CD8-positive, alpha-beta memory T cell (primary cell): ENCODE measurements at regions not wholly inside any gene's neighbourhood (a gene's known extent, or its start where the extent isn't known, plus 50 kb on each side); places are given as distances from the start of the nearest gene placed in this dataset.

Experiments
- CTCF ChIA-PET: fragments of 350-600 bp; sonication (Branson Sonifier 250); formaldehyde crosslinking; loops from one replicate; lab custom pipeline; 2021; ENCODE audit warnings: antibody characterized with exemption; lab: Charles Lee
- POLR2A ChIA-PET: fragments of 350-600 bp; sonication (Branson Sonifier 250); formaldehyde crosslinking; loops from one replicate; lab custom pipeline; 2021; ENCODE audit warnings: antibody characterized with exemption; lab: Charles Lee
- DNase-seq, 5 donors: peaks; one replicate each; pipeline versions ENCODE4 v3.0.0 to v3.0.0-alpha.2; 2020 to 2022; ENCODE audit warnings: mixed read lengths in 1 of 5
- H3K27ac ChIP-seq: one replicate; pipeline ENCODE4 v1.7.0; 2013; ENCODE audit warnings: low read depth, mild to moderate bottlenecking, low read length, moderate library complexity
- H3K27me3 ChIP-seq: 2 replicates; pipeline ENCODE4 v1.7.0; 2013; ENCODE audit warnings: low read length, mild to moderate bottlenecking; ENCODE audit not compliant: insufficient read depth, poor library complexity, severe bottlenecking
- H3K36me3 ChIP-seq: 2 replicates; pipeline ENCODE4 v1.7.0; 2013; ENCODE audit warnings: mild to moderate bottlenecking, low read length, moderate library complexity; ENCODE audit not compliant: insufficient read depth
- H3K4me1 ChIP-seq: 2 replicates; pipeline ENCODE4 v1.7.0; 2013; ENCODE audit warnings: mild to moderate bottlenecking, low read length, moderate library complexity; ENCODE audit not compliant: insufficient read depth
- H3K4me3 ChIP-seq: 2 replicates; pipeline ENCODE4 v1.7.0; 2013; ENCODE audit warnings: mild to moderate bottlenecking, low read length
- H3K9me3 ChIP-seq: 2 replicates; pipeline ENCODE4 v1.7.0; 2013; ENCODE audit warnings: mild to moderate bottlenecking, low read length
- H3K27ac Mint-ChIP-seq, 8 donors: one replicate each; pipeline ENCODE4 v1.8.0; 2020 to 2021; ENCODE audit warnings: mixed read lengths in 8 of 8, mild to moderate bottlenecking in 6 of 8, inconsistent platforms in 3 of 8, moderate library complexity in 3 of 8
- H3K27me3 Mint-ChIP-seq, 2 donors: one replicate each; pipeline ENCODE4 v1.8.0; 2020 to 2021; ENCODE audit warnings: mixed read lengths in 2 of 2, mild to moderate bottlenecking in 1 of 2, moderate library complexity in 1 of 2
- H3K36me3 Mint-ChIP-seq, 3 donors: one replicate each; pipeline ENCODE4 v1.8.0; 2020 to 2021; ENCODE audit warnings: mixed read lengths in 3 of 3, inconsistent platforms in 1 of 3, mild to moderate bottlenecking in 1 of 3
- H3K4me1 Mint-ChIP-seq, 3 donors: one replicate each; pipeline ENCODE4 v1.8.0; 2020 to 2021; ENCODE audit warnings: mixed read lengths in 3 of 3, inconsistent platforms in 1 of 3, mild to moderate bottlenecking in 1 of 3
- H3K4me3 Mint-ChIP-seq, 7 donors: one replicate each; pipeline ENCODE4 v1.8.0; 2020 to 2021; ENCODE audit warnings: mixed read lengths in 7 of 7, mild to moderate bottlenecking in 6 of 7, moderate library complexity in 4 of 7, inconsistent platforms in 2 of 7
- H3K9me3 Mint-ChIP-seq, 5 donors: one replicate each; pipeline ENCODE4 v1.8.0; 2020 to 2022; ENCODE audit warnings: mixed read lengths in 5 of 5, mild to moderate bottlenecking in 3 of 5, moderate library complexity in 2 of 5, inconsistent platforms in 1 of 5

DNA sequence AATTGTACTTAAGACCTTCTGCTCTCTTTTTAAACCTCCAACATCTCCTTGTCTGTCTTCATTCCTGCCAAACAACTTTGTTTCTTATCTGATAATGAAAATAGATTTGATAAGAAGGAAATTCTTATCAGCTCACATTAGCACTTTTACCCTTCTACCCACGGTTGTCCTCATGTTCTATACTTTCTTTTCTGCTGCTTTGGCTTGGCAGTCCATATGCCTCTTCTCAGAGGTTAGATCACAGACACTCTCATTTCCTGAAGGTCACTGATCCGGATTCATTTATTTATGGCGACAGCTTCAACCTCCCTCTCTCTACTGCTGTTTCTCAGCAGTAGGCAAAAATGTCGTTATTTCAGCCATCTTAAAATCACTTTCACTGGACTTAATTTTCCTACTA lies 2015.8 kb downstream of the NCAM2 start:
- H3K27ac Mint-ChIP-seq = no peak overlapping the region
- Histone ChIP-seq H3K36me3 (no peaks in the 10 kb centered on the region), H3K9me3 (no peaks in the 10 kb centered on the region), H3K27ac (no peak overlapping the region), H3K4me1 (no peaks in the 10 kb centered on the region), H3K27me3 (no peaks in the 10 kb centered on the region), H3K4me3 (no peak overlapping the region)
- no peak for DNase-seq
- no peaks in the 10 kb centered on the region for H3K36me3 Mint-ChIP-seq
- peaks cover 4 to 16% (median 6%) of the 10 kb centered on the region in 5 donors for H3K9me3 Mint-ChIP-seq
- H3K4me1 Mint-ChIP-seq = no peaks in the 10 kb centered on the region
- ChIA-PET CTCF (no interaction called here), POLR2A (no interaction called here)
- no peak overlapping the region for H3K4me3 Mint-ChIP-seq
- no peaks in the 10 kb centered on the region for H3K27me3 Mint-ChIP-seq

DNA sequence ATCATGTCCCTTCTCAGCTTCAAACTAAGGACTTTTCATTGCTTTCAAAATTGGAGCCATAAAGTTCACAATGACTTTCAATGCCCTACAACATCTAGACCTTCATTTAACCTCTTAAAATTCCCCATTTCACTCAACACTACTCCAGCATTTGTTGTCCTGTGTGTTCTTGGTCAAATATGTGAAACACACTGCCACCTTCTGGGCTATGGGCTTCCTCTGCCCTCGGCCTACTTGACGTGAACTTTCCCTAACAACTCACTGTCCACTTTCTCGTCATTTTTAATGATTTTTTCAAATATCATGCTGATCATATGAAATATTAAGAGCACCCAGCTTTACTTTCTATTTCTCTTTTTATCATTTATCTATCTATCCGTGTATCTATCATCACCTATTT lies 2018.4 kb downstream of the NCAM2 start:
- H3K27ac ChIP-seq = no peak overlapping the region
- no peaks in the 10 kb centered on the region for H3K27me3 ChIP-seq
- no peak overlapping the region for H3K4me3 ChIP-seq
- H3K4me1 Mint-ChIP-seq = no peaks in the 10 kb centered on the region
- no peaks in the 10 kb centered on the region for H3K27me3 Mint-ChIP-seq
- H3K4me1 ChIP-seq = no peaks in the 10 kb centered on the region
- no peak overlapping the region for H3K4me3 Mint-ChIP-seq
- ChIA-PET POLR2A (no interaction called here), CTCF (no interaction called here)
- peaks cover 4 to 23% (median 8%) of the 10 kb centered on the region in 5 donors for H3K9me3 Mint-ChIP-seq
- H3K27ac Mint-ChIP-seq = no peak overlapping the region
- no peaks in the 10 kb centered on the region for H3K36me3 Mint-ChIP-seq
- no peak for DNase-seq
- H3K9me3 ChIP-seq = no peaks in the 10 kb centered on the region
- no peaks in the 10 kb centered on the region for H3K36me3 ChIP-seq

DNA sequence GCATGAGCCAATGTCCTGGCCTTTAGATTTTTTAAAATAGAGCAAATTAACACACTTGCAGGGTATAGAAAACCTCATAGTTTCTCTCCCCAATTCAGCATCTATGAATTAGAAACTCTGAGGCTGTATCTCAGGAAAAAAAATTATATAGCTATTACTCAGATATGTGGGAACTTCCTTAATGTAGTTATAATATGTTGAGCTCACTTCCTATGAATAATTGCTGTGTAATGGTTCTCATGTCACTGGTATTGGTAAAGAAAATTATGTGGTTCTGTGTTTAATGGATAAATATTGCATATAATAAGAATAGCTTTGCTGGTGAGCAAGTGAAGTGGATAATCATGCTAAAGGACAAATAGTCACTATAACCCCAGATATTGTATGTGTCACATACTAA lies 2019.8 kb downstream of the NCAM2 start:
- CTCF ChIA-PET = no interaction called here
- Histone ChIP-seq H3K4me3 (no peak overlapping the region), H3K36me3 (no peaks in the 10 kb centered on the region), H3K27me3 (no peaks in the 10 kb centered on the region), H3K4me1 (no peaks in the 10 kb centered on the region), H3K27ac (no peak overlapping the region), H3K9me3 (no peaks in the 10 kb centered on the region)
- Mint-ChIP-seq H3K4me3 (no peak overlapping the region), H3K9me3 (peaks cover 4 to 21% (median 9%) of the 10 kb centered on the region in 5 donors), H3K36me3 (no peaks in the 10 kb centered on the region), H3K27me3 (no peaks in the 10 kb centered on the region), H3K4me1 (no peaks in the 10 kb centered on the region), H3K27ac (no peak overlapping the region)
- POLR2A ChIA-PET = no interaction called here
- no peak for DNase-seq

DNA sequence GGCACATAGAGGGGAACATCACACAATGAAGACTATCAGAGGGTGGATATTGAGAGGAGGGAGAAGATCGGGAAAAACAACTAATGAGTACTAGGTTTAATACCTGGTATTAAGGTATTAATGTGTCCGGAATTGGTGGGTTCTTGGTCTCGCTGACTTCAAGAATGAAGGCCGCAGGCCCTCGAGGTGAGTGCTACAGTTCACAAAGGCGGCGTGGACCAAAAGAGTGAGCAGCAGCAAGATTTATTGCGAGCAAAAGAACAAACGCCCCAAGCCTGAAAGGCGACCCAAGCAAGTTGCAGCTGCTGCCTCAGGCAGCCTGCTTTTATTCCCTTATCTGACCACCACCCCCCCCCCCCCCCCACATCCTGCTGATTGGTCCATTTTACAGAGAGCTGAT lies 2022.8 kb downstream of the NCAM2 start:
- Mint-ChIP-seq H3K27me3 (no peaks in the 10 kb centered on the region), H3K36me3 (no peaks in the 10 kb centered on the region), H3K4me3 (no peak overlapping the region), H3K4me1 (no peaks in the 10 kb centered on the region), H3K9me3 (peaks cover 4 to 16% (median 7%) of the 10 kb centered on the region in 5 donors), H3K27ac (no peak overlapping the region)
- Histone ChIP-seq H3K27me3 (no peaks in the 10 kb centered on the region), H3K27ac (no peak overlapping the region), H3K4me1 (no peaks in the 10 kb centered on the region), H3K4me3 (no peak overlapping the region), H3K36me3 (no peaks in the 10 kb centered on the region), H3K9me3 (no peaks in the 10 kb centered on the region)
- ChIA-PET POLR2A (no interaction called here), CTCF (no interaction called here)
- no peak for DNase-seq

DNA sequence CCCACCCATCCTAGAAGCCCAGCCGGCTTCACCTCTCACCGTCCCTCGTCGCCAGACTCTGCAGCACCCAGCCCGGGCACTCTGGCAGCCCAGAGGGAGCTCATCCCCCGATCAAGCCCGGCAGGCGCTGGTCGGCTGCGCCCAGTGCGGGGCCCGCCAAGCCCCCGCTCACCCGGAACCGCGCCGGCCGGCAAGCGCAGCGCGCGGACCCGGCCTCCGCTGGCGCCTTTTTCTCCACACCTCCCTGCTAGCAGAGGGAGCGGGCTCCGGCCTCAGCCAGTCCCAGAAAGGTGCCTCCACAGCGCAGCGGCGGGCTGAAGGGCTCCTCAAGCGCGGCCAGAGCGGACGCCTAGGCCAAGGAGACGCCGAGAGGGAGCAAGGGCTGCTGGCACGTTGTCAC lies 2023.3 kb downstream of the NCAM2 start:
- Mint-ChIP-seq H3K9me3 (peaks cover 4 to 16% (median 7%) of the 10 kb centered on the region in 5 donors), H3K27me3 (no peaks in the 10 kb centered on the region), H3K4me1 (no peaks in the 10 kb centered on the region), H3K4me3 (no peak overlapping the region), H3K27ac (no peak overlapping the region), H3K36me3 (no peaks in the 10 kb centered on the region)
- CTCF ChIA-PET = no interaction called here
- no peak overlapping the region for H3K27ac ChIP-seq
- H3K9me3 ChIP-seq = no peaks in the 10 kb centered on the region
- POLR2A ChIA-PET = no interaction called here
- no peak overlapping the region for H3K4me3 ChIP-seq
- no peak for DNase-seq
- H3K4me1 ChIP-seq = no peaks in the 10 kb centered on the region
- H3K27me3 ChIP-seq = no peaks in the 10 kb centered on the region
- no peaks in the 10 kb centered on the region for H3K36me3 ChIP-seq

DNA sequence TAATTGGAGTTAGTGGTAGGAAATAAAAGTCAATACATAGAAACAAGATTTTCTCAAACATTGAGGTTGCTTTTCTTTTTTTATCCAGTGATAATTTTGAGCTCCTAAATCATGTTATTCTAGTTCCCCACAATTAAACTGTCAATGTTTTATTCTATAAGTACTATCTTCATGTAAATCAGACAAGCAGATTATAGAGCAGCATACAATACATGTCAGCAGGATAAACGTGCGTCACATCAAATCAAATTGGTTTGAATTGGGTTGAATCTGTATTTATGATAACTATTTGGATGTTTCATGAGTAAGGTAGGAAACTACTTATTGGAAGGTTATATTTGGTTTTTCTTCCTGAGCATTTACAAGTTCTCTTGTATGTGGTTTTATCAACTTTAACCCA lies 2028.7 kb downstream of the NCAM2 start:
- Histone ChIP-seq H3K27ac (no peak overlapping the region), H3K9me3 (no peaks in the 10 kb centered on the region), H3K27me3 (no peaks in the 10 kb centered on the region), H3K4me1 (no peaks in the 10 kb centered on the region), H3K36me3 (no peaks in the 10 kb centered on the region), H3K4me3 (no peak overlapping the region)
- H3K27me3 Mint-ChIP-seq = no peaks in the 10 kb centered on the region
- DNase-seq = no peak
- ChIA-PET POLR2A (no interaction called here), CTCF (no interaction called here)
- H3K27ac Mint-ChIP-seq = no peak overlapping the region
- H3K9me3 Mint-ChIP-seq = peaks cover 0 to 17% (median 6%) of the 10 kb centered on the region in 5 donors
- no peaks in the 10 kb centered on the region for H3K36me3 Mint-ChIP-seq
- H3K4me3 Mint-ChIP-seq = no peak overlapping the region
- H3K4me1 Mint-ChIP-seq = no peaks in the 10 kb centered on the region

DNA sequence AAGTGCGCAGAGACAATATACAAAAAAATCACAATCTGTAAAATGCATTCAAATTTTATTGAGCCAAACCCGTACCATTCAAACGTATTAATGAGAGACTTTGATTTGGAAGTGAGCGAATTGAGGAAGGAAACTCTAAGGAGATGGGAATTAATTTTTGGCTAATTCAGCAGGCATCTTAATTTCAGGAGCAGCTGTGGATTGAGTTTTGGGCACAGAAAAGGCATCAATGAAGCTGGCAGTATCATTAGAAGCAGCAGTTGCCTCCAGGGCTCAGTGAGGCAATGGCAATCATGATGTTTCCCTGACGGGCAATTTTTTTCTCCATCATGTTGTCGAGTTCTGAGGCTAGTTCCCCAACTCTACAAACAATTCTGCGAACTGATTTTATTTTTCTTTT lies 2041.6 kb downstream of the NCAM2 start:
- no peak overlapping the region for H3K27ac ChIP-seq
- no peaks in the 10 kb centered on the region for H3K27me3 ChIP-seq
- no peak overlapping the region for H3K4me3 ChIP-seq
- CTCF ChIA-PET = no interaction called here
- Mint-ChIP-seq H3K27ac (no peak overlapping the region), H3K27me3 (no peaks in the 10 kb centered on the region), H3K36me3 (no peaks in the 10 kb centered on the region), H3K4me1 (no peaks in the 10 kb centered on the region), H3K4me3 (no peak overlapping the region), H3K9me3 (peaks cover 0 to 11% (median 6%) of the 10 kb centered on the region in 5 donors)
- POLR2A ChIA-PET = no interaction called here
- H3K9me3 ChIP-seq = no peaks in the 10 kb centered on the region
- H3K4me1 ChIP-seq = no peaks in the 10 kb centered on the region
- DNase-seq = no peak
- H3K36me3 ChIP-seq = no peaks in the 10 kb centered on the region

DNA sequence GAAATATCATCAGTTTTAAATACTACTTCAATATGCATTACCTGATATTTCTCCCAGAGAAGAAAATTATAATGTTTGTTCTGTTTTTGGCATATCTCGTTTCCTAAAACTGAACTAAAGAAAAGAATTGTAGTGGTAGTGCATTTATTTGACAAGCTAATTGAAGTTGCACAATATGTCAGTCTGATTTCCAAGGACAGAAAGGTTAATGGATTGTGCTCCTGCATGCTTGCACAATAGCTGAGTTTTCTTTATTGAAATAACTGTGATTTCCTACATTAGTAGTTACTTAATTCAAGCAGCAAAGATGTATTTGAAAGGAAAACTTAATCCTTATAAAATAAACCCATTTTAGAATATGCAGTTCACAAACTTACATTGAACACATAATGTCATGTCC lies 2047.7 kb downstream of the NCAM2 start:
- Mint-ChIP-seq H3K36me3 (no peaks in the 10 kb centered on the region), H3K4me3 (no peak overlapping the region), H3K27ac (no peak overlapping the region), H3K9me3 (peaks cover 0 to 14% (median 3%) of the 10 kb centered on the region in 5 donors), H3K27me3 (no peaks in the 10 kb centered on the region), H3K4me1 (no peaks in the 10 kb centered on the region)
- Histone ChIP-seq H3K4me3 (no peak overlapping the region), H3K4me1 (no peaks in the 10 kb centered on the region), H3K27ac (no peak overlapping the region), H3K27me3 (no peaks in the 10 kb centered on the region), H3K9me3 (no peaks in the 10 kb centered on the region), H3K36me3 (no peaks in the 10 kb centered on the region)
- ChIA-PET POLR2A (no interaction called here), CTCF (no interaction called here)
- DNase-seq = no peak

DNA sequence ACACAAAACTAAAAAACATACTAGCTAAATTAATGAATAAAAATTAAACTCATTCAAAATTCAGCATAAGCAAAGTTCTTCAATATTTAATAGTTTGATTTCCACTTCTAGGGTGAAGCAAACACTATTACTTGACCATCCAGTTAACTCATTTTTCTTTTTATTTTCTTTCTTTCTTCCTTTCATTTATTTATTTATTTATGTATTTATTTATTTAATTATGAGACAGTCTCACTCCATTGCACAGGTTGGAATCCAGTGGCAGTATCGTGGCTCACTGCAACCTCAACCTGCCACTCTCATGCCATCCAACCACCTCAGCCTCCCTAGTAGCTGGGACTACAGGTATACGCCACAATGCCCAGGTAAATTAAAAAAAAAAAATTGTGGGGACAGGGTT lies 2069.5 kb downstream of the NCAM2 start:
- ChIA-PET CTCF (no interaction called here), POLR2A (no interaction called here)
- H3K9me3 Mint-ChIP-seq = peaks cover 1 to 15% (median 4%) of the 10 kb centered on the region in 5 donors
- Histone ChIP-seq H3K4me1 (no peaks in the 10 kb centered on the region), H3K4me3 (no peak overlapping the region), H3K9me3 (no peaks in the 10 kb centered on the region), H3K27ac (no peak overlapping the region), H3K36me3 (no peaks in the 10 kb centered on the region), H3K27me3 (no peaks in the 10 kb centered on the region)
- H3K27me3 Mint-ChIP-seq = no peaks in the 10 kb centered on the region
- H3K36me3 Mint-ChIP-seq = no peaks in the 10 kb centered on the region
- H3K4me1 Mint-ChIP-seq = no peaks in the 10 kb centered on the region
- H3K4me3 Mint-ChIP-seq = no peak overlapping the region
- no peak for DNase-seq
- H3K27ac Mint-ChIP-seq = no peak overlapping the region
